ENCODE measurements at regions not wholly inside any gene's neighbourhood (a gene's known extent, or its start where the extent isn't known, plus 50 kb on each side); places are given as distances from the start of the nearest gene placed in this dataset.

DNA sequence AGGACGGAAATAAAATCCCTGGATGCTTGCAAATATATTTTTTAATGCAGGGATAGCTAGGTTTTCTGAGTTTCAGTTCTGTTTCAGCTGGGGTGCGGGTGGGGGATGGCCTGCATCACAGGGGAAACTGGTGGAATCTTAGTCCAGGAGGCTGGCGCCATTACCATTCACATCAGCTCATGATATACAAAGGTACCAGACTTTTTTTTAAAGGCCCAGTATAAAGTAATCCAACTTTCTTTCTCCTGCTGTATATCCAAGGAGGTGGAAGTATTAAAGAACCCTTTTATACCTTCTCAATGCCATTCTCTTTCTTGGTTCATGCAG is 343.8 kb downstream of the KCNRG start:
- H3K9me3 ChIP-seq (ENCODE audit: control extremely low read depth in 1 of 3, control insufficient read depth in 2 of 3, insufficient read depth in 1 of 3, low read length in 2 of 3) = no peaks in the 10 kb centered on the region
- no peak overlapping the region for H2AFZ ChIP-seq (ENCODE audit: insufficient read depth, low read depth, low read length, poor library complexity, severe bottlenecking)
- Mint-ChIP-seq H3K27ac (peak overlapping the region; percentile 70), H3K4me1 (peaks cover 47% of the 10 kb centered on the region), H3K9me3 (ENCODE audit: insufficient read depth) (no peaks in the 10 kb centered on the region), H3K4me3 (peak overlapping the region; percentile 63), H3K27me3 (no peaks in the 10 kb centered on the region)
- H4K20me1 ChIP-seq (ENCODE audit: control insufficient read depth, insufficient read depth, low read length, poor library complexity, severe bottlenecking) = no peaks in the 10 kb centered on the region
- H3K36me3 ChIP-seq (replicated peaks in 1 of 2; ENCODE audit: control extremely low read depth in 1 of 2, control insufficient read depth in 1 of 2, extremely low read depth in 1 of 2, insufficient read depth in 2 of 2, low read length in 1 of 2) = no peaks in the 10 kb centered on the region
- peak; percentile 36 for ATAC-seq (ENCODE audit: low read depth)
- H3K27ac ChIP-seq (ENCODE audit: low read length in 2 of 2) = peak overlapping the region in 1 of 2 donors; percentile 50
- H3K4me1 ChIP-seq (ENCODE audit: control insufficient read depth in 2 of 2, insufficient read depth in 2 of 2, low read length in 2 of 2) = peaks cover 30 to 36% of the 10 kb centered on the region in 2 donors
- CTCF ChIA-PET = interaction anchor here (1.2 to 1.4 kb wide), 2 partner anchors 9 to 118 kb away, joined by 3 read pairs; no protein-coding TSS in a partner anchor
- no peak overlapping the region for H3K9ac ChIP-seq (ENCODE audit: low read length)
- H3K4me2 ChIP-seq (replicated peaks; ENCODE audit: low read depth, low read length, poor library complexity, severe bottlenecking) = peak overlapping the region; percentile 51
- H3K27me3 ChIP-seq (replicated peaks in 1 of 4; ENCODE audit: control extremely low read depth in 1 of 4, control insufficient read depth in 3 of 4, insufficient read depth in 4 of 4, low read length in 3 of 4) = no peaks in the 10 kb centered on the region
- no peak for TF ChIP-seq EZH2 (IDR thresholded peaks at IDR 0.05; ENCODE audit: borderline replicate concordance, insufficient read depth, low read depth, low read length, poor library complexity, severe bottlenecking)
- TF ChIP-seq, protein P1, sequence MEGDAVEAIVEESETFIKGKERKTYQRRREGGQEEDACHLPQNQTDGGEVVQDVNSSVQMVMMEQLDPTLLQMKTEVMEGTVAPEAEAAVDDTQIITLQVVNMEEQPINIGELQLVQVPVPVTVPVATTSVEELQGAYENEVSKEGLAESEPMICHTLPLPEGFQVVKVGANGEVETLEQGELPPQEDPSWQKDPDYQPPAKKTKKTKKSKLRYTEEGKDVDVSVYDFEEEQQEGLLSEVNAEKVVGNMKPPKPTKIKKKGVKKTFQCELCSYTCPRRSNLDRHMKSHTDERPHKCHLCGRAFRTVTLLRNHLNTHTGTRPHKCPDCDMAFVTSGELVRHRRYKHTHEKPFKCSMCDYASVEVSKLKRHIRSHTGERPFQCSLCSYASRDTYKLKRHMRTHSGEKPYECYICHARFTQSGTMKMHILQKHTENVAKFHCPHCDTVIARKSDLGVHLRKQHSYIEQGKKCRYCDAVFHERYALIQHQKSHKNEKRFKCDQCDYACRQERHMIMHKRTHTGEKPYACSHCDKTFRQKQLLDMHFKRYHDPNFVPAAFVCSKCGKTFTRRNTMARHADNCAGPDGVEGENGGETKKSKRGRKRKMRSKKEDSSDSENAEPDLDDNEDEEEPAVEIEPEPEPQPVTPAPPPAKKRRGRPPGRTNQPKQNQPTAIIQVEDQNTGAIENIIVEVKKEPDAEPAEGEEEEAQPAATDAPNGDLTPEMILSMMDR (IDR thresholded peaks at IDR 0.05) = no peak
- DNase-seq = peak; percentile 28
- peak overlapping the region in 1 of 5 experiments; percentile 9 for H3K4me3 ChIP-seq (ENCODE audit: control extremely low read depth in 1 of 5, extremely low read depth in 1 of 5, insufficient read depth in 1 of 5, low read depth in 2 of 5, low read length in 4 of 5)
- H3K79me2 ChIP-seq (ENCODE audit: control insufficient read depth, insufficient read depth, low read length) = no peaks in the 10 kb centered on the region
- intact Hi-C loops (cut with micrococcal nuclease) = loop anchor here (5.0 kb wide), 1 partner anchor 233 kb away; no protein-coding TSS in a partner anchor
- POLR2A ChIA-PET = interaction anchor here (0.6 kb wide), 1 partner anchor 12 kb away, joined by 3 read pairs; no protein-coding TSS in a partner anchor
- 40% methylated on average over 1 of the region's 3 CpGs for WGBS (ENCODE audit: insufficient coverage)

DNA sequence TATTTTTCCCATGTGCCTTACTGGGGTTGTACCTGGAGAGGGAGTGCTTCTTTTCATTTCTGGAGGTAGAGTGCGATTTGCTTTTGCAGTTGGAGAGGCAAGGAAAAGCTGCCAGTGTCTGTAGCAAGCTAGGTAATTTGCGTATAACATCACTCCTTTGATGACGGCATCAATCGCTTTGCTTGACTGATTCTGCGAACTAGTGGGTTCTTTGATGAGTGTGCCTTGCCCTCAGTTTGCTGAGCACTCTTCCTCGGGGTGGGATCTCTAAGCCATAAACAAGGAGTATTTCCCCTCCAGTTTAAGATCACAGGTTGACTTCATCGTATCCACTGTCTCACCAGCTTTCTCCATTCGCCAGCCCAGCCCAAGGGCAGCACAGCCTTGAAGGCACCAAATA is 344.5 kb downstream of the KCNRG start:
- Histone ChIP-seq H3K9ac (ENCODE audit: low read length) (no peak overlapping the region), H3K4me3 (ENCODE audit: control extremely low read depth in 1 of 5, extremely low read depth in 1 of 5, insufficient read depth in 1 of 5, low read depth in 2 of 5, low read length in 4 of 5) (no peak overlapping the region), H4K20me1 (ENCODE audit: control insufficient read depth, insufficient read depth, low read length, poor library complexity, severe bottlenecking) (no peaks in the 10 kb centered on the region), H3K79me2 (ENCODE audit: control insufficient read depth, insufficient read depth, low read length) (no peaks in the 10 kb centered on the region), H3K36me3 (replicated peaks in 1 of 2; ENCODE audit: control extremely low read depth in 1 of 2, control insufficient read depth in 1 of 2, extremely low read depth in 1 of 2, insufficient read depth in 2 of 2, low read length in 1 of 2) (no peaks in the 10 kb centered on the region), H3K4me1 (ENCODE audit: control insufficient read depth in 2 of 2, insufficient read depth in 2 of 2, low read length in 2 of 2) (peaks cover 29 to 34% of the 10 kb centered on the region in 2 donors), H2AFZ (ENCODE audit: insufficient read depth, low read depth, low read length, poor library complexity, severe bottlenecking) (no peak overlapping the region), H3K27ac (ENCODE audit: low read length in 2 of 2) (no peak overlapping the region), H3K9me3 (ENCODE audit: control extremely low read depth in 1 of 3, control insufficient read depth in 2 of 3, insufficient read depth in 1 of 3, low read length in 2 of 3) (no peaks in the 10 kb centered on the region), H3K4me2 (replicated peaks; ENCODE audit: low read depth, low read length, poor library complexity, severe bottlenecking) (no peak overlapping the region), H3K27me3 (replicated peaks in 1 of 4; ENCODE audit: control extremely low read depth in 1 of 4, control insufficient read depth in 3 of 4, insufficient read depth in 4 of 4, low read length in 3 of 4) (no peaks in the 10 kb centered on the region)
- ChIA-PET CTCF (interaction anchor here (1.2 to 1.4 kb wide), 2 partner anchors 10 to 119 kb away, joined by 3 read pairs; no protein-coding TSS in a partner anchor), POLR2A (no interaction called here)
- no peaks in the 10 kb centered on the region for H3K9me3 Mint-ChIP-seq (ENCODE audit: insufficient read depth)
- H3K27ac Mint-ChIP-seq = no peak overlapping the region
- 88% methylated on average over 7 of the region's 8 CpGs for WGBS (ENCODE audit: insufficient coverage)
- no peak overlapping the region for H3K4me3 Mint-ChIP-seq
- intact Hi-C loops (cut with micrococcal nuclease) = loop anchor here (5.0 to 10.0 kb wide), 2 partner anchors 233 to 275 kb away; no protein-coding TSS in a partner anchor
- DNase-seq (no peak), ATAC-seq (ENCODE audit: low read depth) (no peak)
- TF ChIP-seq, protein P1 (IDR thresholded peaks at IDR 0.05) = no peak
- no peak for TF ChIP-seq EZH2 (IDR thresholded peaks at IDR 0.05; ENCODE audit: borderline replicate concordance, insufficient read depth, low read depth, low read length, poor library complexity, severe bottlenecking)
- no peaks in the 10 kb centered on the region for H3K27me3 Mint-ChIP-seq
- peaks cover 45% of the 10 kb centered on the region for H3K4me1 Mint-ChIP-seq
